H7 (cell line): ENCODE measurements at regions not wholly inside any gene's neighbourhood (a gene's known extent, or its start where the extent isn't known, plus 50 kb on each side); places are given as distances from the start of the nearest gene placed in this dataset.
A peak's percentile ranks its signal among the peaks of the same experiment; 100 is the strongest.
"Not testable (repeated sequence)": the region's sequence is repeated elsewhere in the genome, so short reads cannot be mapped to it uniquely, and the experiment has no call there.

ENCODE experiments used
- DNase-seq: peaks from one replicate; pipeline ENCODE4 v3.0.0; 2012
- H3K27me3 ChIP-seq: 2 replicates; pipeline ENCODE4 v1.6.0; 2011; ENCODE audit warnings: mild to moderate bottlenecking, low read length; ENCODE audit not compliant: control insufficient read depth, insufficient read depth
- H3K36me3 ChIP-seq: replicated peaks from 2 replicates; pipeline ENCODE4 v1.5.1; 2011; ENCODE audit warnings: low read length; ENCODE audit not compliant: control insufficient read depth, insufficient read depth
- H3K4me3 ChIP-seq: 2 replicates; pipeline ENCODE4 v1.5.1; 2011; ENCODE audit warnings: low read depth, mild to moderate bottlenecking, control low read depth, low read length, moderate library complexity; ENCODE audit not compliant: insufficient read depth

GRCh38 chr1:61561666-61562065 is 163.3 kb downstream of the TM2D1 start:
- Histone ChIP-seq H3K27me3 (no peaks in the 10 kb centered on the region), H3K36me3 (no peaks in the 10 kb centered on the region), H3K4me3 (no peak overlapping the region)
- DNase-seq: no peak

GRCh38 chr1:61560385-61560784 is 164.6 kb downstream of the TM2D1 start:
- Histone ChIP-seq H3K4me3 (no peak overlapping the region), H3K36me3 (no peaks in the 10 kb centered on the region), H3K27me3 (no peaks in the 10 kb centered on the region)
- DNase-seq: no peak

- H3K27me3 ChIP-seq: no peaks in the 10 kb centered on the region
- no peak for DNase-seq
- no peak overlapping the region for H3K4me3 ChIP-seq
- no peaks in the 10 kb centered on the region for H3K36me3 ChIP-seq
Measured at GRCh38 chr1:61556631-61557030, 168.3 kb downstream of the TM2D1 start.

GRCh38 chr1:61552630-61553305 is 172.2 kb downstream of the TM2D1 start:
- H3K27me3 ChIP-seq: no peaks in the 10 kb centered on the region
- DNase-seq: no peak
- no peaks in the 10 kb centered on the region for H3K36me3 ChIP-seq
- no peak overlapping the region for H3K4me3 ChIP-seq

- not testable (repeated sequence) for H3K4me3 ChIP-seq, H3K27me3 ChIP-seq, H3K36me3 ChIP-seq
- peak; percentile 5 for DNase-seq
Measured at GRCh38 chr1:61547302-61547701, 177.6 kb downstream of the TM2D1 start.

GRCh38 chr1:61544870-61545269 is 180.1 kb downstream of the TM2D1 start:
- H3K4me3 ChIP-seq, H3K27me3 ChIP-seq, H3K36me3 ChIP-seq, DNase-seq: not testable (repeated sequence)

GRCh38 chr1:61543498-61543897 is 181.4 kb downstream of the TM2D1 start:
- H3K27me3 ChIP-seq, H3K4me3 ChIP-seq, H3K36me3 ChIP-seq, DNase-seq: not testable (repeated sequence)

GRCh38 chr1:61539720-61540462 is 185.1 kb downstream of the TM2D1 start:
- DNase-seq: no peak
- H3K27me3 ChIP-seq: no peaks in the 10 kb centered on the region

GRCh38 chr1:61538228-61538627 is 186.7 kb downstream of the TM2D1 start:
- H3K36me3 ChIP-seq: no peaks in the 10 kb centered on the region
- no peak overlapping the region for H3K4me3 ChIP-seq
- no peak for DNase-seq
- H3K27me3 ChIP-seq: no peaks in the 10 kb centered on the region

More at GRCh38 chr1:61539720-61540462, 185.1 kb downstream of the TM2D1 start:
- H3K4me3 ChIP-seq: no peak overlapping the region
- H3K36me3 ChIP-seq: no peaks in the 10 kb centered on the region

GRCh38 chr1:61536174-61537108 is 188.5 kb downstream of the TM2D1 start:
- Histone ChIP-seq H3K36me3 (no peaks in the 10 kb centered on the region), H3K27me3 (no peaks in the 10 kb centered on the region)
- DNase-seq: no peak

GRCh38 chr1:61534847-61535246 is 190.1 kb downstream of the TM2D1 start:
- no peaks in the 10 kb centered on the region for H3K27me3 ChIP-seq
- no peak for DNase-seq

More at GRCh38 chr1:61536174-61537108, 188.5 kb downstream of the TM2D1 start:
- H3K4me3 ChIP-seq: no peak overlapping the region

GRCh38 chr1:61533546-61533945 is 191.4 kb downstream of the TM2D1 start:
- H3K4me3 ChIP-seq: no peak overlapping the region
- no peaks in the 10 kb centered on the region for H3K27me3 ChIP-seq
- no peak for DNase-seq
- H3K36me3 ChIP-seq: no peaks in the 10 kb centered on the region

More at GRCh38 chr1:61534847-61535246, 190.1 kb downstream of the TM2D1 start:
- Histone ChIP-seq H3K36me3 (no peaks in the 10 kb centered on the region), H3K4me3 (no peak overlapping the region)

GRCh38 chr1:61531716-61532115 is 193.2 kb downstream of the TM2D1 start:
- H3K4me3 ChIP-seq: no peak overlapping the region
- no peak for DNase-seq
- H3K36me3 ChIP-seq: no peaks in the 10 kb centered on the region
- no peaks in the 10 kb centered on the region for H3K27me3 ChIP-seq

GRCh38 chr1:61523893-61524605 is 200.9 kb downstream of the TM2D1 start:
- DNase-seq: no peak
- Histone ChIP-seq H3K27me3 (no peaks in the 10 kb centered on the region), H3K4me3 (no peak overlapping the region), H3K36me3 (no peaks in the 10 kb centered on the region)
